GM12878 (cell line): ENCODE measurements at regions not wholly inside any gene's neighbourhood (a gene's known extent, or its start where the extent isn't known, plus 50 kb on each side); places are given as distances from the start of the nearest gene placed in this dataset.

Experiments
- CBX5 ChIP-seq: sonication (generic); IDR thresholded peaks from 2 replicates; pipeline ENCODE4 v1.6.1; 2016; ENCODE audit warnings: low read depth, moderate library complexity, mild to moderate bottlenecking, inconsistent platforms
- EZH2 ChIP-seq: IDR thresholded peaks from 2 replicates; pipeline ENCODE4 v1.6.1; 2012; ENCODE audit warnings: low read depth, mild to moderate bottlenecking, control low read depth, inconsistent platforms, low read length, borderline replicate concordance; ENCODE audit not compliant: control insufficient read depth
- MYC ChIP-seq: IDR thresholded peaks from 2 replicates; pipeline ENCODE4 v1.6.1; 2011; ENCODE audit warnings: mild to moderate bottlenecking, low read length, moderate library complexity, inconsistent platforms; ENCODE audit not compliant: insufficient read depth, insufficient replicate concordance, insufficient read length, severe bottlenecking
- POLR2A ChIP-seq: IDR thresholded peaks from 2 replicates; pipeline ENCODE4 v1.6.1; 2011; ENCODE audit warnings: low read depth, mild to moderate bottlenecking, low read length
- RFX5 ChIP-seq: IDR thresholded peaks from 2 replicates; pipeline ENCODE4 v1.6.1; 2011; ENCODE audit warnings: low read depth, low read length, improper control_type of control experiment
- ZNF24 ChIP-seq: fragments of 450-650 bp; IDR thresholded peaks from 2 replicates; pipeline ENCODE4 v1.6.1; 2017; ENCODE audit warnings: antibody characterized with exemption, mild to moderate bottlenecking
- TF ChIP-seq, protein P1 (sequence below): fragments of 450-650 bp; IDR thresholded peaks from 2 replicates; pipeline ENCODE4 v1.6.1; 2017; ENCODE audit warnings: mild to moderate bottlenecking
- TF ChIP-seq, protein P2 (sequence below), 3 experiments: IDR thresholded peaks in 2 of 3; conservative IDR thresholded peaks in 1 of 3; 2 replicates each; pipeline ENCODE4 v1.5.1; 2011; ENCODE audit warnings: low read depth in 3 of 3, low read length in 3 of 3, mild to moderate bottlenecking in 3 of 3, control low read depth in 2 of 3, moderate library complexity in 2 of 3, inconsistent platforms in 1 of 3, mixed read lengths in 1 of 3; ENCODE audit not compliant: control insufficient read depth in 2 of 3, insufficient read depth in 1 of 3; ENCODE audit errors: extremely low read depth in 1 of 3

DNA sequence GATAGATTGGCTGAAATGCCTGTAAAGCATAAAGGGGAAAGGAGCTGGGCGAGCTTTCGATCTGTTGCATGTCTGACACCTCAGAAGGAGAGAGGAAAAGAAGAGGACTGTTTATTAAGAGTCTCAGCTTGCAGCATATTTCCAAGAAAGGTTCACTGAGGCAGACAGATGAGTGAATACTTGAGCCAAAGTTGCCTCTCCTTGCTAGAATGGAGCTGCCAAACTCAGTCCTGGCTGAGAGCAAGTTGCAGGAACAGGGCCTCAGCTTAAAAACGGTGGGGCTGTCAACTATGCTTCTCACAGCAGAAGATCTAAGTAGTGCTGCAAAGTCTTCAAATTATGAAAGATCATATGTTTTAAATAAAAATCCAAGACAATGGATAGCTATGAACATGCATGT is 707.5 kb downstream of the PCDH7 start:
- TF ChIP-seq EZH2 (no peak), CBX5 (no peak), ZNF24 (no peak), RFX5 (no peak), MYC (no peak), POLR2A (no peak)
- TF ChIP-seq, protein P1, sequence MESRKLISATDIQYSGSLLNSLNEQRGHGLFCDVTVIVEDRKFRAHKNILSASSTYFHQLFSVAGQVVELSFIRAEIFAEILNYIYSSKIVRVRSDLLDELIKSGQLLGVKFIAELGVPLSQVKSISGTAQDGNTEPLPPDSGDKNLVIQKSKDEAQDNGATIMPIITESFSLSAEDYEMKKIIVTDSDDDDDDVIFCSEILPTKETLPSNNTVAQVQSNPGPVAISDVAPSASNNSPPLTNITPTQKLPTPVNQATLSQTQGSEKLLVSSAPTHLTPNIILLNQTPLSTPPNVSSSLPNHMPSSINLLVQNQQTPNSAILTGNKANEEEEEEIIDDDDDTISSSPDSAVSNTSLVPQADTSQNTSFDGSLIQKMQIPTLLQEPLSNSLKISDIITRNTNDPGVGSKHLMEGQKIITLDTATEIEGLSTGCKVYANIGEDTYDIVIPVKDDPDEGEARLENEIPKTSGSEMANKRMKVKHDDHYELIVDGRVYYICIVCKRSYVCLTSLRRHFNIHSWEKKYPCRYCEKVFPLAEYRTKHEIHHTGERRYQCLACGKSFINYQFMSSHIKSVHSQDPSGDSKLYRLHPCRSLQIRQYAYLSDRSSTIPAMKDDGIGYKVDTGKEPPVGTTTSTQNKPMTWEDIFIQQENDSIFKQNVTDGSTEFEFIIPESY, result no peak
- TF ChIP-seq, protein P2, sequence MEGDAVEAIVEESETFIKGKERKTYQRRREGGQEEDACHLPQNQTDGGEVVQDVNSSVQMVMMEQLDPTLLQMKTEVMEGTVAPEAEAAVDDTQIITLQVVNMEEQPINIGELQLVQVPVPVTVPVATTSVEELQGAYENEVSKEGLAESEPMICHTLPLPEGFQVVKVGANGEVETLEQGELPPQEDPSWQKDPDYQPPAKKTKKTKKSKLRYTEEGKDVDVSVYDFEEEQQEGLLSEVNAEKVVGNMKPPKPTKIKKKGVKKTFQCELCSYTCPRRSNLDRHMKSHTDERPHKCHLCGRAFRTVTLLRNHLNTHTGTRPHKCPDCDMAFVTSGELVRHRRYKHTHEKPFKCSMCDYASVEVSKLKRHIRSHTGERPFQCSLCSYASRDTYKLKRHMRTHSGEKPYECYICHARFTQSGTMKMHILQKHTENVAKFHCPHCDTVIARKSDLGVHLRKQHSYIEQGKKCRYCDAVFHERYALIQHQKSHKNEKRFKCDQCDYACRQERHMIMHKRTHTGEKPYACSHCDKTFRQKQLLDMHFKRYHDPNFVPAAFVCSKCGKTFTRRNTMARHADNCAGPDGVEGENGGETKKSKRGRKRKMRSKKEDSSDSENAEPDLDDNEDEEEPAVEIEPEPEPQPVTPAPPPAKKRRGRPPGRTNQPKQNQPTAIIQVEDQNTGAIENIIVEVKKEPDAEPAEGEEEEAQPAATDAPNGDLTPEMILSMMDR (IDR thresholded peaks at IDR 0.05 in 2 of 3, conservative IDR thresholded peaks at IDR 0.05 in 1 of 3; ENCODE audit: control insufficient read depth in 2 of 3, extremely low read depth in 1 of 3, insufficient read depth in 1 of 3, low read depth in 3 of 3, low read length in 3 of 3), result no peak
